A549 (cell line): ENCODE measurements at regions not wholly inside any gene's neighbourhood (a gene's known extent, or its start where the extent isn't known, plus 50 kb on each side); places are given as distances from the start of the nearest gene placed in this dataset.
A peak's percentile ranks its signal among the peaks of the same experiment; 100 is the strongest.

ENCODE experiments used
- ATAC-seq, 2 experiments: fragments of 200-7000 bp in 1 of 2; fragments of >200 bp in 1 of 2; cut with Nextera tagmentation in 1 of 2; cut with Tn5 transposase in 1 of 2; 3 replicates each; pipeline versions ENCODE4 v1.8.0 to v1.9.1; 2018 to 2020; ENCODE audit warnings: mild to moderate bottlenecking in 1 of 2, moderate library complexity in 1 of 2
- CTCF ChIA-PET: fragments of 300-600 bp; sonication (Branson Sonifier 250); formaldehyde crosslinking; extraction: SDS; loops from one replicate; lab custom pipeline; 2021; ENCODE audit warnings: antibody characterized with exemption, inconsistent platforms; lab: Yijun Ruan, JAX
- POLR2A ChIA-PET: fragments of 350-600 bp; formaldehyde crosslinking; extraction: SDS; loops from one replicate; lab custom pipeline; 2021; ENCODE audit warnings: antibody characterized with exemption, inconsistent platforms; lab: Yijun Ruan, JAX
- DNase-seq, 2 experiments: peaks; one replicate each; pipeline versions ENCODE4 v3.0.0 to v3.0.0-alpha.2; 2011 to 2016; ENCODE audit warnings: low read depth in 1 of 2, low spot score in 1 of 2
- FAIRE-seq: peaks from 2 replicates; lab custom pipeline; 2011; peaks lifted over from hg19 to GRCh38; lab: Jason Lieb, UNC
- H3K27ac ChIP-seq, 2 experiments: fragments of >200 bp; sonication (Bioruptor Twin); formaldehyde crosslinking; 3 replicates each; pipeline ENCODE4 v1.5.1; 2016 to 2017
- H3K4me1 ChIP-seq: fragments of >200 bp; sonication (Bioruptor Twin); formaldehyde crosslinking; 3 replicates; pipeline ENCODE4 v1.6.1; 2016
- H3K4me2 ChIP-seq: fragments of >200 bp; sonication (Bioruptor Twin); formaldehyde crosslinking; 3 replicates; pipeline ENCODE4 v1.6.1; 2016
- H3K4me3 ChIP-seq: fragments of >200 bp; sonication (Bioruptor Twin); formaldehyde crosslinking; 3 replicates; pipeline ENCODE4 v1.5.1; 2016
- H3K9me3 ChIP-seq: fragments of >200 bp; sonication (Bioruptor Twin); formaldehyde crosslinking; 3 replicates; pipeline ENCODE4 v1.6.1; 2016
- CBX2 ChIP-seq: fragments of 200-600 bp; sonication (generic); IDR thresholded peaks from 2 replicates; pipeline ENCODE4 v1.6.1; 2016; ENCODE audit warnings: low read depth, mild to moderate bottlenecking, borderline replicate concordance
- CTCF ChIP-seq: fragments of >200 bp; sonication (Bioruptor Twin); formaldehyde crosslinking; IDR thresholded peaks from 3 replicates; pipeline ENCODE4 v1.5.1; 2016
- E2F6 ChIP-seq: IDR thresholded peaks from 2 replicates; pipeline ENCODE4 v1.6.1; 2012; ENCODE audit warnings: low read depth, borderline replicate concordance
- EHF ChIP-seq: fragments of 250-450 bp; sonication (Bioruptor Pico); IDR thresholded peaks from 2 replicates; pipeline ENCODE4 v1.5.0; 2020; ENCODE audit warnings: mild to moderate bottlenecking
- ELK1 ChIP-seq: fragments of 150-350 bp; IDR thresholded peaks from 2 replicates; pipeline ENCODE4 v1.6.1; 2014; ENCODE audit warnings: low read depth, mild to moderate bottlenecking, low read length
- ESRRA ChIP-seq: fragments of 150-350 bp; IDR thresholded peaks from 2 replicates; pipeline ENCODE4 v1.6.1; 2014; ENCODE audit warnings: mild to moderate bottlenecking, low read length, borderline replicate concordance
- GATA3 ChIP-seq: IDR thresholded peaks from 2 replicates; pipeline ENCODE4 v1.6.1; 2012; ENCODE audit warnings: borderline replicate concordance
- HEYL ChIP-seq: fragments of 250-450 bp; sonication (Bioruptor Pico); IDR thresholded peaks from 2 replicates; pipeline ENCODE4 v1.8.0; 2021; ENCODE audit warnings: mild to moderate bottlenecking, moderate library complexity
- HOXA7 ChIP-seq: fragments of 250-450 bp; sonication (Bioruptor Pico); IDR thresholded peaks from 2 replicates; pipeline ENCODE4 v1.5.0; 2020; ENCODE audit warnings: mild to moderate bottlenecking, moderate library complexity
- HOXB13 ChIP-seq: fragments of 250-450 bp; sonication (Bioruptor Pico); IDR thresholded peaks from 2 replicates; pipeline ENCODE4 v1.5.0; 2020; ENCODE audit warnings: low read depth, mild to moderate bottlenecking, moderate library complexity
- HOXB5 ChIP-seq: fragments of 250-450 bp; sonication (Bioruptor Pico); IDR thresholded peaks from 2 replicates; pipeline ENCODE4 v1.5.0; 2020; ENCODE audit warnings: mild to moderate bottlenecking, moderate library complexity
- KDM1A ChIP-seq: fragments of 200-600 bp; sonication (generic); IDR thresholded peaks from 2 replicates; pipeline ENCODE4 v1.6.1; 2016; ENCODE audit warnings: low read depth, mild to moderate bottlenecking
- MAX ChIP-seq: IDR thresholded peaks from 2 replicates; pipeline ENCODE4 v1.6.1; 2012
- MYC ChIP-seq: IDR thresholded peaks from 2 replicates; pipeline ENCODE4 v1.6.1; 2012; ENCODE audit warnings: mild to moderate bottlenecking, inconsistent platforms, low read length, improper control_type of control experiment, borderline replicate concordance
- NFE2L2 ChIP-seq: fragments of 150-350 bp; conservative IDR thresholded peaks from 2 replicates; pipeline ENCODE4 v1.6.1; 2014; ENCODE audit warnings: low read length
- NR3C1 ChIP-seq: fragments of >200 bp; sonication (Bioruptor Twin); formaldehyde crosslinking; IDR thresholded peaks from 3 replicates; pipeline ENCODE4 v1.6.1; 2017
- PBX3 ChIP-seq: IDR thresholded peaks from 2 replicates; pipeline ENCODE4 v1.6.1; 2012
- POLR2AphosphoS2 ChIP-seq: conservative IDR thresholded peaks from 2 replicates; pipeline ENCODE4 v1.6.1; 2012; ENCODE audit warnings: low read length, improper control_type of control experiment, inconsistent platforms
- RFX5 ChIP-seq: fragments of 450-650 bp; IDR thresholded peaks from 2 replicates; pipeline ENCODE4 v1.7.1; 2014; ENCODE audit warnings: antibody characterized with exemption, mild to moderate bottlenecking, moderate library complexity
- RNF2 ChIP-seq: fragments of 200-600 bp; sonication (generic); IDR thresholded peaks from 2 replicates; pipeline ENCODE4 v1.6.1; 2016; ENCODE audit warnings: low read depth, mild to moderate bottlenecking, antibody characterized with exemption, moderate library complexity, borderline replicate concordance
- WGBS: methylation state at CpG from one replicate; pipeline ENCODE4 v1.1.6; 2017; ENCODE audit errors: missing lambda C conversion rate; 5-methylcytosine and 5-hydroxymethylcytosine counted together

GRCh38 chr3:44061961-44062360, 179.7 kb upstream of the TOPAZ1 start (continued):
- no peak for TF ChIP-seq ELK1

- WGBS = 56% methylated on average over 9 of the region's 10 CpGs
- TF ChIP-seq RNF2 (no peak), NR3C1 (no peak), NFE2L2 (no peak), ESRRA (no peak), HOXB5 (CRISPR knock-in tag) (no peak), HOXA7 (CRISPR knock-in tag) (no peak), PBX3 (no peak), MYC (no peak), POLR2AphosphoS2 (no peak), GATA3 (no peak), KDM1A (no peak), RFX5 (no peak), ELK1 (no peak), CBX2 (no peak)
- TF ChIP-seq, all 56 proteins: peak for 0
These were observed 176.2 kb upstream of the TOPAZ1 start for GRCh38 chr3:44065311-44066094.

GRCh38 chr3:44066806-44067205, 174.9 kb upstream of the TOPAZ1 start:
- no peak for TF ChIP-seq HEYL (CRISPR knock-in tag)
- POLR2A ChIA-PET = no interaction called here
- Histone ChIP-seq H3K4me3 (no peak overlapping the region), H3K27ac (no peak overlapping the region), H3K4me2 (no peak overlapping the region), H3K9me3 (no peaks in the 10 kb centered on the region), H3K4me1 (peaks cover 41% of the 10 kb centered on the region)
- 59% methylated on average over 3 of the region's 3 CpGs for WGBS
- FAIRE-seq (no peak), ATAC-seq (no peak), DNase-seq (no peak)
- CTCF ChIA-PET = interaction anchor here (1.4 kb wide), 1 partner anchor 10 kb away, joined by 3 read pairs; no protein-coding TSS in a partner anchor

More at GRCh38 chr3:44065311-44066094, 176.2 kb upstream of the TOPAZ1 start:
- Histone ChIP-seq H3K9me3 (no peaks in the 10 kb centered on the region), H3K27ac (0 out of 6 replicates have a peak overlapping the region, but pooled peaks of 1 of the 2 experiments have one; percentile 24), H3K4me3 (no peak overlapping the region), H3K4me2 (no peak overlapping the region), H3K4me1 (peaks cover 37% of the 10 kb centered on the region)
- ChIA-PET CTCF (interaction anchor here (1.4 kb wide), 1 partner anchor 210 kb away, joined by 3 read pairs; no protein-coding TSS in a partner anchor), POLR2A (no interaction called here)
- peak; percentile 43 to 62; a peak in 3 of 6 replicates for ATAC-seq
- peak in 1 of 2 experiments; percentile 21 for DNase-seq
- FAIRE-seq = no peak

- Histone ChIP-seq H3K4me1 (peaks cover 41% of the 10 kb centered on the region), H3K4me2 (no peak overlapping the region), H3K4me3 (no peak overlapping the region), H3K9me3 (no peaks in the 10 kb centered on the region), H3K27ac (no peak overlapping the region)
- DNase-seq (no peak), FAIRE-seq (no peak), ATAC-seq (no peak)
- WGBS = 95% methylated on average over 5 of the region's 6 CpGs
- ChIA-PET POLR2A (no interaction called here), CTCF (interaction anchor here (1.4 kb wide), 1 partner anchor 9 kb away, joined by 3 read pairs; no protein-coding TSS in a partner anchor)
- TF ChIP-seq CTCF (no peak), MAX (no peak), E2F6 (no peak), EHF (CRISPR knock-in tag) (no peak), KDM1A (no peak), HOXB13 (no peak)
These were observed 174.3 kb upstream of the TOPAZ1 start for GRCh38 chr3:44067431-44067830.
